HG03342 (cell line): ENCODE measurements at regions not wholly inside any gene's neighbourhood (a gene's known extent, or its start where the extent isn't known, plus 50 kb on each side); places are given as distances from the start of the nearest gene placed in this dataset.

Source experiments
- ATAC-seq: cut with Tn5 transposase; IDR thresholded peaks from one replicate; pipeline ENCODE4 v1.9.1; 2021; ENCODE audit warnings: mild to moderate bottlenecking, moderate library complexity; ENCODE audit not compliant: unreplicated experiment

DNA sequence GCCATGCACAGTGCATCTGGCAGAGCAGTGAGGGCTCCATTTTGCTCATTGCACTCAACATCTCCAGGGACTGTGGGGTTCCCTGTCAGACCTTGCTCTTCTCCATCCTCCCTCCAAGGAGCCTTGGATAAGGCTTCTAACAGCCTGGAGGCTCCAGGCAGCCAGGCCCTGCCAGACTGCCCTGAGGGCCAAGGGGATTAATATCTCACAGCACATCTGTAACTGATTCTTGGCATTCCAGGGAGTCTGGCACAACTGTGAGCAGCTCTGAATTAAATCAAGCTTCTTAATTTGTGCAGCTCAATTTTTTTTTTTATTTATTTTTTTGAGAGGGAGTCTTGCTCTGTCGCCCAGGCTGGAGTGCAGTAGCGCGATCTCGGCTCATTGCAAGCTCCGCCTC, 224.5 kb upstream of the PGRMC2 start:
- no peak for ATAC-seq

DNA sequence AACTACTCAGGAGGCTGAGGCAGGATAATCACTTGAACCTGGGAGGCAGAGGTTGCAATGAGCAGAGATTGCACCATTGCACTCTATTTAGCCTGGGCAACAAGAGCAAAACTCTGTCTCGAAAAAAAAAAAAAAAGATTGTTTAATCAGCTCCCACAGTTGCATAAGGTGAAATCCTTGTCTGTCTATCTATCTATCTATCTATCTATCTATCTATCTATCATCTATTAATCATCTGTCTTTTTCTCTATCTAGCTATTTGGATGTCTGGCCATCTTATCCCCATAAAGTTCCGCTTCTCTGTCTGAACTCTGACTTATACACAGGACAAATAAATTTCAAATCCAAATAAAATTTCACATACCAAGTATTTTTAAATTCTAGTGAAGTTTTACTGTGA, 223.2 kb upstream of the PGRMC2 start:
- no peak for ATAC-seq

DNA sequence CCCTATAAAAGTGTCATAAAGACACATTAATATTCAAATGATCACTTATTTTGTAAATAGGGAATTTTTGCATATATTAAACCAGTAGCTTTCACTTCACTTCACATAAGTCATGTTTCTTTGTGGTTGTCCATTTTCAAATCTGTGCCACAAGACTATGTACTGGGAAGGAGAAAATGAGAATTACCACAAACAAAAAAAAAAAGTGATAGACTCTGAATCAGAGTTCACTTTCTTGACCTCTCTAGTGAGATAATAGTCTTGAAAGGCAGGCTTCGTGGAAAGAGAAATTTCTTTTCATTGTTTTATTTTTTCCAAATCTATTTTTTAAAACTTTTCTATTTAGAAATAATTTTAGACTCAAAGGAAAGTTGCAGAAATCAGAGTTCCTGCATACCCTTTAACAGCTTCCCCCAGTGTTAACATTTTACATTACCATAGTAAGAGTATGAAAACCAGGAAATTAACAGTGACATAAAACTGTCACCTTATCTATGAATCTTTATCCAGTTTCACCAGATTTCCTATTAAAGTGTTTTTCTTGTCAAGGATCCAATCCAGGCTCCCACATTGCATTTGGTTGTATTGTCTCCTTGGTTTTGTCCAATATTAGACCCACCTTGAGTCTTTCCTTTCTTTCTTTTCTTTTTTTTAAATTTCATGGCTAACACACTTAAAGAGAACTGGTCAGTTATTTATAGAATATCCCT, 215.4 kb upstream of the PGRMC2 start:
- ATAC-seq, result no peak

DNA sequence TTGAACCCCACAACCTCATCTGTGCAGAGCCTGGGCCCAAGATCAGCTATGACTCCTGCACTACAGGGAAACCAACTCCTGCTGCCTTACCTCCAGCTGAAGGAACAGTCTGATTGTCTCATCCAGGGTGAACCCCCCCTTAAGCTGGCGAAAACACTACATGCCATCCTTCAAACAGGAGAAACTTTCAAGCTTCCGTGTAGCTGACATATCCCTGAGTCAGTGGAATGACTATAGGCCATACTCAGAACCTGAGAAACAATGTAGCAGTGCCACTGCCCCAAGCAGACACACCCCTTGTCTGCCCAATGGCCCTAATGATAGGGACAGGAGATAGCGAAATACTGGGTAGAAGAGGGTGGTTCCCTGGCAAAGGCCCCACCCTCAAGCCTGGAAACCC, 213.6 kb upstream of the PGRMC2 start:
- ATAC-seq, result no peak

DNA sequence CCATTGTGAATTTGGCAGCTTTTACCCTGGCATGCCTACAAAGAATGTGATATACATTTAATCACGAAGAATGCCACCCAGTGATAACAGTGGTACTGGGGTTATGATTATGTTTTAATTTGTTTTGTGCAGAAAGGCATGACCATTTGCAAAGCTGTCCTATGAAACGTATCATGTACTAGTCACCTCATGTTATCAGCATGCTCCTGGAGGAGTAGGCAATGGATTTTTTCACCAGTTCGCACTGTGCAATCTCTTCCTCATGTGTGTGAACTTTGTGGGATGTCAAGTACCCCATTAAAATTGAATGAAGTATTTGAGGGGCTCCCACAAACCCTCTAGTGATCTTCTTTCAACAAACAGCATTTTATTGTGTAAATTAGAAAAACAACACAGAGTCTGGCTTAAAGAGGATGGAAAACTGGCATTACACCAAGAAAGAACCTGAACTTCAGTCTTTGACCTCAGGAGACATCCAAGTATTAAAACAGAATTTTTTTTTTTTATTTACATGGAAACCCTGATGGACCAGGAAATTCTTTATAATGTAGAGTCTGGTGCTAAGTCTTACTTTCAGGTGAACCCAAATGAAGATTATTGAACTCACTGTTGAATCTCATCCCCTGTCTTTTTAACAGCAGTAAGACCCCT, 200.6 kb upstream of the PGRMC2 start:
- no peak for ATAC-seq

DNA sequence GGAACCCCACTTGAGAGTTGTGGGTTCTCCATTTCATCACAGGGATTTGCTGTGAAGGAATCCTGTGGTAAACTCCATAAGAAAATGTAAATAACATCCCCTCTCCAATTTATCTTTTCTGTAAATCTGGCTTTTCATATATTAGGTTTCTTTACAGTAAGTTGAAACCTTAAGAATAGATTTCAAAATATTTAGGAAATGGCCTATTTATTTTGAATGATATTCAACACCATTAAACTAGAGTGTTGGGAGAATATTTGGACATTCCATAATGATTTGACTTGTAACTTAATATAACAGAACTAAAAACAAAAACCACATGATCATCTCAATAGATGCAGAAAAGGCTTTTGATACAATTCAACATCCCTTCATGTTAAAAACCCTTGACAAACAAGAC, 197.3 kb upstream of the PGRMC2 start:
- no peak for ATAC-seq

DNA sequence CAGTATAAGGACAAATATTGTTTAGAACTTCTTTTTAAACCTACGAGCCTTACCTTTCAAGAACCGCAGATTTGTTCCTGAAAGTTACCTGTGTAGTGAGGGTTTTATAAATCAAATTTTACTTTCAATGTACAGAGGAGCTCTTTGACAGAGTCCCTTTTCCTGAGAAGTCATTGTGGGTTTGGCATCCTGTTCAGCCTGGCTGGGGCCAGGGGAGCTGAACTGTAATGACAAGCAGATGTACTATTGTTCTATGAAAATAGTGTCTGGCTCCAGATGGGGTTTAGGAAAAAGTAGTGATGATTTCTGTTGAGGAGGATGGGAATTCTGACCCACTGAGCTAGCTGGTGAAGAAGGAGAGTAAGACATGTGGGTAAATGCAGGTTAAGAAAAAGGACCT, 196.2 kb upstream of the PGRMC2 start:
- no peak for ATAC-seq

DNA sequence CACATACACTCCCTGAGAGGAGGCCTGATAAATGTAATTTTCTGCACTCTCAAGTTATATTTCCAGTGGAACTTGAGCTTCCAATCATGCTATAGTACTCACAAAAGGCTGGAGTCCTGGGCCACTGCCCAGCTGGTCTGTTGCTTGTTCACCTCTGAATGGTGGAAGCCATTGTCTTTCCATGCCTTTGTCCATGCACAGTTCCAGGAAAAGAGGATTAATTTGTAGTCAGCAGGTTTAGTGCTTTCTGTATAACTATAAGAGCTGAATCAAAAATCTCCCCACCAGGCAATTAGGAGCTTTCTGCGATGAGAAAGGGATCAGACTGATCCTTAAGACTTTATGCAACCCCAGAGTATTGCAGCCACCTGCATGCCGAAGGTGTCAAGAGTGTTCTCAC, 195.4 kb upstream of the PGRMC2 start:
- ATAC-seq, result no peak

DNA sequence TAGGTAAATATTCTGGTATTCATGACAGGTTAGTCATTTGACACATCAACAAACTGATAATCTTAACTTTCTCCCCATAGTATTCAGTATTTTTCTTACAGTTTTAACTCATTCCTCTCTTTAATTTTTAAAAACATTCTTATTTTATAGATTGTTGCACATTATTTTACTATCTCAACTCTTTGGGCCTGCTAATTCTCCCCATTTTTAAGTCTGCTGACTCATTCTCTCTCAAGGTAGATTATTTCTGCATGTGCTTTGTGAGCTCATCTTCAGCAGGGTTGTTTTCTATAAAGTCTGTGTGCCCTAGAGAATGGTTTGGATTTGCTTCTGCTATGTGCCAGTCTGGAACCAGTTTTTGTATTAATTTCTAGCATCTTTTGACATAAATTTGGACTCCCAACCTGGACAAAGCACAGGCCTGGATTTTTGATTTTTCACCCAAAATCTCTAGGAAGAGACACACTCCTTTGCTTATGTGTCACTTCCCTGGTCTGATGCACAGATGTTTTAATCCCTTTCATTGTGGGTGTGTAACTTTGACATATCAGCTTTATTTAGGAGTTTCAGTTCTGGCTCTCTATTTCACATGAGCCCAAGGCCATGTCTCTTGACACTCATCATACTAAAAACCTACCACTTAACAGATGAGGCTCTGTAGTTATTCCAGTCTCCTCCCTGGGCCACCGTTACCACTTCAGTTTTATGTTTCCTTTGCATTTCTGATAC, 194.3 kb upstream of the PGRMC2 start:
- no peak for ATAC-seq

DNA sequence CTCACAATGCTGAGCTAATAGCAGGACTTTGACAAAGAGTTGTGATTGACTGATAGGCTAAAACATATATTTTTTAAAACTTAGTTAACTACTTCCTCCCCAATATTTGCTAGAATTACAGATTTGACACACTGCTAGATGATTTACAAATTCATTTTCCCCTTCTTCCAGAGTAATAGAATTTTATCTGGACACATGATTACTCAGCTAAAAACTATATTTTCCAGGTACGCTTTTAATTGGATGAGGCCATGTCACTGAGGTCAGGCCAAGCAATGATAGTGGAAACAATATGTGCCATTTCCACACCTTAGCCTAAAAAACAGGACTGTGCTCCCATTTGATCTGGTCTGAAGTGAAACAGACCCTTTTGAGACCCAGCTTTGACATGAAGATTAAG, 193.3 kb upstream of the PGRMC2 start:
- ATAC-seq, result no peak

DNA sequence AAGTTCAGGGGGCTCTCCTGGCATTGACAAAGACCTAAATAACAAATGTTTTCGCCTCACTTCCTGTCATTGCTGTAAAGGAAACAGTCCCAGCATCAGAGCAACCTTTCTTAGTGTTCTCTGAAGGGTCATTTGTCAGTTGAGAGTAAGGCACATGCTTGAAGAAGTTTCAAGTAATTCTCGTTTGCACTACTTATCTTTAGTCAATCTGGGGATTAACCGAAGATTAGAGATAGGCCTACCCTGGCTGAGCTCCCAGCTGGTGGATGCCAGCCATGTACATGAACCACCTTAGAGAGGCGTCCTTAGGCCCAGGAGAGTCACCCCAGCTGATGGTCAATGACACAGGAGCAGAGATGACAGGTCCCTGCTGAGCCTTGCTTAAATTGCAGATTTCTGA, 189.9 kb upstream of the PGRMC2 start:
- no peak for ATAC-seq

DNA sequence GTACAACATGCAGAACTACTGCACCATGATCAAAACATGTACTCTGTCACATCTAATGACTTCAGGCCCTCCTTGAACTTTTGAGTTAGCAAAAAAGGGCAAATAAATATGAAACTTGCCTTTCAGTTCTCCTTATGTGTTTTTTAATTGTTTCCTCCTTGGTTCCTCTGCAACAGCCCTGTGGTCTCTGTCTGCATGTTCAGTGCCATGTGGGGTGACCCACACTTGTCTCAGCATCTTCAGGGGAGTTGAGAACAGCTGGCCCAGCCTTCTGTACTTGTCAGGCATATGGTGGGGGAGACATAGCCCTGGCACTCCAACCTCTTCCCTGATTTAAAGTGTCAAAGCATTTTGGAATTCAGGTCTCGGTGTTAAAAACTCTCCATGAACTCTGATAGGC, 188.0 kb upstream of the PGRMC2 start:
- no peak for ATAC-seq

DNA sequence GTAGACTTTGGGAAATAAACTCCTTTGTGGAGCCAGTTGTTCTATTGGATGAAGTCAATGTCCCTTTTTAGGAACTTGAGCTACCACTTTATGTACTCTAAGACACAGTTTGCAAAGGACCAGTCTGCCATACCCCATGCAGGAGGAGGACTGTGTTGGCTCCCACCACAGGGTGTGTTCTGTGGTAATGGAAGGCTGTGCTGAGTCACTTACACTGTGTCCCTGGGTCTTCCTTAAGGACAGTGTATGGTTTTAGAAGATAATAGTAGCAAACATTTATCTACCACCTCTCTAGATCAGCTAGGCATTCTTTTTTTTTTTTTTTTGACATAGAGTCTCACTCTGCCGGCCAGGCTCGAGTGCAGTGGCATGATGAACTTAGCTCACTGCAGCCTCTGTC, 184.0 kb upstream of the PGRMC2 start:
- ATAC-seq, result no peak

DNA sequence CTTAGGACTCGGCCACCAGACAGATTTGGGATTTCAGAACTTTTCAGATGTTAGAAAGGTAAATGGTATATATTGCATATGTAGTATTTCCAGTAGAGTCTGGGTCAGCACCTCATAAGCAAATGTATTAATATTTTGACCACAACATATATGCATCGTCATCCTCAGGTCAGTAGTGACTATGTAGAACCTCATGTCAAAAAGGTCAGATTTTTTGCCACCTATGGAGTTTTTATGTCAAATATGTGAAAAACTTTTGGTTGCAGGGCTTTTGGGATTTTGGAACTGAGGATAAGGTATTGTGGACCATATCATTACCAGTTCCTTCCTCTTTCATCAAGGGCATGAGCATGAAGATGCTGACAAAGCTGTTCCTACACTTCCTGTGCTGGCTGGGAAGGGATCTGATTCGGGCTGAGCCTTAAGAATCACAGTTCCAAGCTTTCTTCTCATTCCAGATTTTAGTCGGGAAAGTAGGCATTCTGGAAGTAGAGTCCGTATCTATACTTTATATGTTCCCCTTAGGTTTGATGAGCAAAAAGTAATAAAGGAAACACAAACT, 183.0 kb upstream of the PGRMC2 start:
- ATAC-seq, result no peak

DNA sequence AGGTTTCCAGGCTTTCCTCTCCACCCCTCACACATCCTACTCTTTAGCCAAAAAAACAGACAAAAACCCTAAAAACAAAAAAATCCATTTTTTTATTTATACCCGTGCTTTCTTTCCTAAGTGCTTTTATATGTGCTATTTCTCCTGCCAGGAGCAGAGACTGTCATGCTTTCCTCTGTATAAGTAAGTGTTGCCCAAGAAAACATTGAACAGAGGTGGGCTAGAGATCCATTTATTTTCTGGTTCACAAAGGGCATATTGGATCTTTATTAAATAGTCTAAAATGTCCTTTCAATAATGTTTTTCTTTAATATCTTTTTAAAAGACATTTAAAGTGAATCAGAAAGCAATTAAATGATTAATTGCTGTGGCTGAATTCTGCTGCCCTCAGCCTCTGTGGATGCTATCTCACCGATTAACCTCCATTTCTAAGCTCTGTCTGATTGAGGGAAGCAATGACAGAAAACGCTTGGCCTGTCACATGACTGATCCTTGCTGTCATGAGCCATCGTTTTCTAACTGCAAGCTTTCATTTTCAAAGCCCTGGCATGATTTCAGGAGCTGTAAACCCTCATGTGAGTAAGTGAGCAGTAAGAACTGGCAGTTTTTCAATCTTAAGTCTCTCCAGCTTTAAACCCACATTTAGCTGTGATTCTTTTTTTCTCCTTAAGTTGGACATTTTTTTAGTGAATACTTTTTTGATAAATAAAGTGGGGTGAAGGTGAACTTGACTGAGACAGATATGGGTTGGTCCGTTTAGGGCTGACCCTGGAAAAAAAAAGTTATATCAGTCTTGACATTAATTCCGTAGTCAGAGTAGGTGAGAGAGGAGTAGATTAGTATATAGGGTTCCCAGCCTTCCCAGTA, 180.7 kb upstream of the PGRMC2 start:
- no peak for ATAC-seq

DNA sequence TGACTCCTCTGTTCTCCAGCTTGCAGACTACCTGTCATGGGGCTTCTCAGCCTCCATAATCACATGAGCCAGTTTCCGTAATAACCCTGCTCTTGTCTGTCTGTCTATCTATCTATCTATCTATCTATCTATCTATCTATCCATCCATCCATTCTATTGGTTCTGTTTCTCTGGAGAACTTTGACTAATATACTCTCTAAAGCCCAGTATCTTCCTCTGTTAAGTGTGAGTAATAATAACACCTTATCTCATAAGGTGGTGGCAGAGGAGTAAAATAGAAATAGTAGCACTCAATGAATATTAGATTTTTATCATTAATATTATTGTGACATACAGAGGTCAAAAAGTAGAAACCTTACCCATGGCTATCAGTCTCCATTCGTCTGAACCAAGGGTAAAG, 177.9 kb upstream of the PGRMC2 start:
- no peak for ATAC-seq

DNA sequence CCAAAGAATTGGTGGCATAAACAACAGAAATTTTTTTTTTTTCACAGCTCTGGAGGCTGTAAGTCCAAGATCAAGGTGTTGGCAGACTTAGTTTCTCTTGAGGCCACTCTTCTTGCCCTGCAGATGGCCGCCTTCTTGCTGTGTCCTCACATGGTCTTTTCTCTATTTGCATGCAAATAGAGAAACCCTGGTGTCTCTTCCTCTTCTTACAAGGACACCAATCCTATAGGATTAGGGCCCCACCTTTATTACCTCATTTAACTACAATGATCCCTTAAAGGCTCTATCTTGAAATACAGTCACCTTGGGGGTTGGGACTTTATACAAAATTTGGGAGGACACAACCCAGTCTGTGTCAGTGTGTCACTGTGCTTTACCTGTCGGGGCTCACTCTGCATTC, 175.4 kb upstream of the PGRMC2 start:
- ATAC-seq, result no peak

DNA sequence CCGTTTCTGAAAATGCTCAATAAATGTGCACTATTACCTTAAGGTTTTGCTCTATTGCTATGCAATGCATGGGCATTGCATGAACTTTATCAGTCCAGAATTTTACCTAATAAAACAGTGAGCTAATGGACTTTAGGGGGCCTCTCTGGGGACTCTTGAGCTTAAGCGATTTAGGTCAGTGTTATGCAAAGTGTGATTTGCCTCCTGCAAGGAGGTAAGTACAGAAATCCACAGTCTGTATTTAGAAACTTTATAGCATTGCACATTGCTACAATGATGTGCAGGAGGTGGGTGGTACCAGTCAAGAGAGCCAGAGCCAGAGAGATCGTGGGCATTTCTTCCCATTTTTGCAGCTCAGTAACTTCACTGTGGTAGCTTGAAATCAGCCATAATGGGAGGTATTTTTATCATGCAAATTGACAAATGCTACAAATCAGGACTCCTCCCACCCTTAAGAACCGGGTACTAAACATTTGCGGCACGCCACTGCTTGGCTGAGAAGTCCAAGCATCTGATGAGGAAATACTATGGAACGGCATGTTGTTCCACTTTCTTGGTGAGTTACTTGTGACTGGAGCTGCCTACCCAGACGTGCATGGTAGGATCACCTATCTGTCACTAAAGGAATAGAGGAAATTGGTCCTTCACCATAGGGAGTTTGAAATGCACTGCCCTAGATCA, 174.6 kb upstream of the PGRMC2 start:
- no peak for ATAC-seq

DNA sequence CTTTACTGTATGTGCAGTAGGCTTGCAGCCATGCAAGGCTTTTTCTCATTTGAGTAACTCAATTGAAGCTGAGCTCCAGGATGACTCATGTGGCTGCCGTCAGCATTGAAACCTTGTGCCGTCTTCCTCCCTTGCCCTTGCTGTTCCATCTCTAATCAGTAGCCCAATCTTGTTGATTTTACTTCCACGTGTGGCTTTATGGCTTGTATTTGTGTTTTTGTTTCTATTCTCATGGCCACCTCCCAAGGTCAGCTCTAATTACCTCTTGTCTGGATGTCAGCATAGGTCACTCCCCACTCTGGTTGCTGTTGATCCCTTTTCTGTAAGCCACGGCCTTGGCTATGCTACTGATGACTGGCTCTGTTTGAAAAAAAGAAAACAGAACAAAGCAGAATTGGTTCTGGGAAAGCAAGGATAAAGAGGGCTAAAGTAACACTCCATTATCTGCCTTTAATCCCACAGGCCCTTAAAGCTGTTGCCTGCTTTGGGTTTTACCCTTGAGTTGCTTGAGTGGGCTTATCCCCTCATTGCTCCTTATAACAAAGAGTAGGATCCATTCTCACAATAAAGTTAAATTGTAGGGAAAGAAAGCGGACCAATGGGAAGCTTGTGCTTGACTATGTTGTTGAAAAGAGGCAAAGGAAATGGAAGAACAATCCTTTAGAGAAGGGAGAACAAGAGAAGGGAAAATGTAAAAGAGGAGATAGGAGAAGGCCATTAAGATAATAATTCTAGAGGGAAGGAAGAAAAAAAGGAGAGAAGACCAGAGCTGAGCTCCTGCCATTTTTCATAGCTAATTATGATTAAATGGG, 173.9 kb upstream of the PGRMC2 start:
- peak; percentile 58 for ATAC-seq

DNA sequence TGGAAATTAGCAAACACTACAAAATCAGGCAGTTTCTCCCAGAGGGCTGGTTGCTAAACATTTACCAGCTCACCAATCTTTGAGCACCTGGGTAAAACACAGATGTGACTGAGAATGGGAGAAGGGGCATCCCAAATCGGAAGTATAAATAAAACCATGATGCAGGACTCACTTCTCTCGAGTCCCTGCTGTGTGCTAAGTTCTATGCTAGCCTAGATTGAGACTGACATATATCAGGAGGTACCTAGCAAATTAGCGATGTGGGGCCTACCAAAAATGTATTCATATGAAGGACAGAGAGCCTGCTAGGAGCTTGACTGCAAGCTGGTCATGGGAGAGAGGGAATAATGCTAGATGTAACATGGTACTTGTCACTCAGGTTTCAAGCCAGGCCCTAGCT, 171.9 kb upstream of the PGRMC2 start:
- ATAC-seq, result no peak
